HG03135 (cell line): ENCODE measurements at regions not wholly inside any gene's neighbourhood (a gene's known extent, or its start where the extent isn't known, plus 50 kb on each side); places are given as distances from the start of the nearest gene placed in this dataset.

Source experiments
- ATAC-seq: cut with Tn5 transposase; IDR thresholded peaks from one replicate; pipeline ENCODE4 v1.9.1; 2021; ENCODE audit warnings: mild to moderate bottlenecking, moderate library complexity; ENCODE audit not compliant: unreplicated experiment

DNA sequence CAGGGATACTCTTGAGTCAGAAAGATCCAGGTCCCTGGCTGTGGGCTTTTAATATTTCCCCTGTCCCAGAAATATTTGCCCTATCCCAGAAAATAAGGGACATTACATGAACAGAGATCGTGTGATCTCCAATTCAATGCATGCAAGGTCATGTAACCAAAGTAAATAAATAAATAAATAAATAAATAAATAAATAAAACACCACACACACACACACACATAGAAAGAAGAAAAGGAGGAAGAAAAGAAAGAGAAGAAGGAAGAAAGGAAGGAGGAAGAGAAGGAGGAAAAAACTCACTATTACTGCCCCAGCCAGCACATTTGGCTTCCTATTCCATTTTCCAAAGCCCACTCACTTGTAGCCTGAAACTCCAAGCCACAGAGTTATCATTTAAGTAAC is 117.9 kb upstream of the CFAP20DC start:
- no peak for ATAC-seq

DNA sequence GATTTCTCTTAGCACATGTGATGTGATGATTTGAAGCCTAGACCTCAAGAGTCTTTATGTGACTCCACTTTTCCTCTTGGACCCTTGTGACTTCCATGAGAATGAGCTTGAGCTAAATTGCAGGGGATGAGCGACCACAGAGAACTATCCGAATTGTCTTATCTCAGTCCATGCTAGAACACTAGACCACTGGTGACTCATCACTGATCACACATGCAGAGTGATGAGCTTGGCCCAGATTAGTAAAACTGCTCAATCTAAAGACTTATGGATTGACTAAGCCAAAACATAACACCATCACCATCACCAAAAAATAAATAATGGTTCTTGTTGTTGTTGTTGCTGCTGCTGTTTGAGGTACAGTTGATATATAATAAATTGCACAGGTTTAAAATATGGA is 114.1 kb upstream of the CFAP20DC start:
- ATAC-seq, result no peak

DNA sequence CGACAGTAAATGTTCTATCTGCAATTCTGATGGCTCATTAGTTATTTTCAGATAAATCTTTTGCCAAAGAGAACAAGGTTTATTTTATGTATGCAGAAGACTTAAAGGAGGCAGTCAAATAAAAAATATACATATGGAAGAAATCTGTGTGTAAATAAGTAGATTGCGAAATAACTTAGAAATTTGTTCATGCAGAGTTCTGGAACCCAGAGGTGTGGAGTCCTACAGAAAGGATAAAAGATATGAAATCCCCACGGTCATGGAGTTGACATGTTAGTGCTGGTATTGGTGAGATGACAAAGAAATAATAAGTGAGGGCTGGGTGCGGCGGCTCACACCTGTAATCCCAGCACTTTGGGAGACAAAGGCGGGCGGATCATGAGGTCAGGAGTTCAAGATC is 111.2 kb upstream of the CFAP20DC start:
- no peak for ATAC-seq

DNA sequence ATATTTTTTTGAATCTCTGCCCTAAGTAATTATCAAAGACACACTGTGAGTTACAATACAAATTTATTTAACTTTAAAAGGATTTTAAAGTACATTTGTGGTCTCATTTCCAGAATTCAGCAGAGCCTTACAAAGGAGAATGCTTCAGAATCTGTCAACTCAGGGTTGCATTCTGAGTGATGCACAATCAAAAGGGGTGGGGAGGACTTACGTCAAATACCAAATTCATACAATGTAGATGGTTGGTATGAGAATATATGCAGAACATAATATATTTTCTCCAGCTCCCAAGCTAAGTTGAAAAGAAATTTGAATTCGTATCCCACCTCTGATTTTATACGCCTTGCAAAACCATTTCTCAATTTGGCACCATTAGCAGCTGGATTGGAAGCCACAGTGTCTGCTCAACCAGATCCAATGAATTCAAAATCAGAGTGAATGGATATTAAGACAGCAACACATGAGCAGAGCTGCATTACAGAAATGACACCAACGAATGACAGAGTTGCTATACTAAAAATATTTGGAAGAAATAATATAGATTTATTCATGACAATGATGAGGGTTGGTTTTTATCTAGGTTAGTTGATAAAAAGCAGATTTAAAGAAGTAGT is 110.4 kb upstream of the CFAP20DC start:
- no peak for ATAC-seq

DNA sequence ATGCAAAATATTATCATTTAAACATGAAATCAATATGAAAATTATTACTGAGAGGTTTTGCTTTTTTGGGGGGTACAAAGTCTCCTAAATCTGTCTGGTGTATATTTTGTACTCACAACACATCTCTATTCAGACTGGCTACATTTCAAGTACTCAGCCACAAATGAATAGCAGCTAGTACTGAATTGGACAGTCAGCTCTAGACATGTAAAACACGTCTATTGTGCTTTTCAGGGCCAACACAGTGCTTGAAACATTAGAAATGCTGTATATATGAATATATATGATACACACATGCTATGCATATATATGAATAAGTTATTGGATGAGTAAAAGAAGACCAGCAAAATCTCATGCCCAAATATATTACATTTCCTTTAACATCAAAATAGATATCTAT is 103.8 kb upstream of the CFAP20DC start:
- ATAC-seq, result no peak

DNA sequence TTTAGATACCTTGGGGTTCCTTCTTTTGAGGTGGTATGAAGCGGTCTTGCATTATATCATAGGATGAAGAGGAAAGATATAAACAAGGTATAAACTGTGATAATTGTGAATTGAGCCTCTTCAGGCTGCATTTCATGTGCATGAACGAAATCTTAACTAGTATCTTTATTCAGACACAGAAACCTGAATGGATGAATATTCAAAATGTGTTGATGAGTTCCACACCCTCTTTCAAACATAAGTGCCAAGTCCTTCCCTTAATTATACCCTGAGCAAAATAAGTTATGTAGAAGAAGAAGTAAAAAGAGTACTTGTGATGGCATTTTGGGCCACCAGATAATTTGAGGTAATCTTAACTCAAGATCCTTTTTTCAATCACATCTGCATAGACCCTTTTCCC is 103.1 kb upstream of the CFAP20DC start:
- ATAC-seq, result no peak

DNA sequence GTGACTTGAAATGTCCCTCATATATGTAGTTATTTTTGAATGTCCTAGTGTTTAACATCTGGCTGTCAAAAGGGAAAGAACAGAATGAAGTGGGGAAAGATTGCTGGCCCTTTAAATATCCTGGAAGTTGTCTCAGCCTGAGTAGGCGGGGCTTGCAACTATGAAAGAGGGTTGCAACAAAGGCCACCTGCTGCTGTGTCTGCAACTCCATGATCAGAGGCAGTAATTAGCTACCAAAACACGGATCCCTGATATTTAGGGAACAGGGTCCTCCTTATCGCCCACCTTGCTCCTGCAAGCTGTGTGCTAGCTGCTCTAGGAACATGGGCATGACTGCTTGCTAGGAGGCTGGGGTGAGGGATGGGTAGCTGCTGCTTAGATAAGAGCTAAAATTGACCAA is 100.2 kb upstream of the CFAP20DC start:
- ATAC-seq, result no peak

DNA sequence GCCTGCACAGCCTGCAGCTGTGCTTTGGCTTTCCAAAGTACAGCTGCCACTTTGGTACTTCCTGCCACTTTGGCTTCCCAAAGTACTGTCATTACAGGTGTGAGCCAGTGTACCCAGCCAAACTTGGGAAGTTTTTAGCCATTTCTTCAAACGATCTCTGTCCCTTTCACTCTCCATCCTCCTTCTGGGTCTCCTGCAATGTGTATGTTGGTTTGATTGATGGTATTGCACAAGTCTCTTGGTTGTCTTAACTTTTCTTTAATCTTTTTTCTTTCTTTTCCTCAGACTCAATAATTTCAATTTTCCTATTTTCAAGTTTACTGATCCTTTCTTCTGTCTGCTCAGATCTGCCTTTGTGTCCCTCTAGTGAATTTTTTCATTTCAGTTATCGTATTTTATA is 99.3 kb upstream of the CFAP20DC start:
- ATAC-seq, result no peak

DNA sequence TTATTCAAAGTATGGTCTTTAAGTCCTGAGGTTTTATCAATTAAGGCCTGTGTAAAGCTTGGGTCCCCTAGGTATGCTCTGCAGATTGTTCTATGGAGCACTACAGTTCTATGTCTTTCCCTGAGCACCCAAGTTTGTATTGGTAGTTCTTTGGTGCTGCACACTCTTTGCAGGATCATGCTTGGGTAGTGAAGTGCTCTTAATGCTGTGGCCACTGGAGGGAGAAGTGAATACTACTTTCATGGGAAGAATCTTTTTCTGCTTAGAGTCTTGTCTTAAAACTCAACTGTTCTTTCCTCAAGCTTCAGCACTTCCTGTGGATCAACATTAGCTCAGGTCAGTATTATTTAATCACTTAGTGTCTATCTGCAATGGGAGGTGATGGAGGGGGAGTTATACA is 93.6 kb upstream of the CFAP20DC start:
- ATAC-seq, result no peak

DNA sequence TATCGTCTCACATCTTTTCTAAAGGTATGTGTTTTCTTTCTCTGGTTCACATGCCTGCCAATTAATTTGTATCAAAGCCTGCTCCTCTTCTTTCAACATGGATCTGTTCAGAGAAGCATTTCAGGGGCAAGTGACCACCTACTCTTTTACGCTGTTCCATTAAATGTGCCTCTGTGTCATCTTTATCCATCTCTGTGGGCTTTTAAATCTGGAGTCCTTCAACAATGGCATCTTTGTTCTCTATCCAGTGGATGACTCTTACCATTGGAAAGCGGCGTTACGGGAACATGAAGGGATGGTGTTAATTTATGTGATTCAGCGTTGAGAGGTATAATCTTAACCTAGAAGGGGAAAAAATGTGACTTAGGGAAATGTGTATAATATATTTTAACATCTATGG is 92.7 kb upstream of the CFAP20DC start:
- no peak for ATAC-seq

DNA sequence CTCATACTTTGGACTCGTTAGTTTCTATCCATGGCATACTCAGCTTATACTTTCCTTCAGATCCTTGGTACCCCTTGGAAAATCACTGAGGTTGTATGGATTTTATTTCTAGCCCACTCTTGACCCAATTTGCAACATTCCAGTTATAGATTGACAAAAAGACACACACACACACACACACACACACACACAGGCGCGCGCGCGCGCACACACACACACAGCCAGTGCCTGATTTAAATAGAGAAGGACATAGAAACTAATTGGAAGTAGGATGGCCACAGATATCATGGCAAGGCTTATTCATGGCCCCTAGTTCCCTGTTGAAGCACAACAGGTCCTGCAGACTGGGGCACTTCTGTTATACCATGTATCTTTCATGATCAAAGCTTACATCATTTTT is 89.1 kb upstream of the CFAP20DC start:
- ATAC-seq, result no peak

DNA sequence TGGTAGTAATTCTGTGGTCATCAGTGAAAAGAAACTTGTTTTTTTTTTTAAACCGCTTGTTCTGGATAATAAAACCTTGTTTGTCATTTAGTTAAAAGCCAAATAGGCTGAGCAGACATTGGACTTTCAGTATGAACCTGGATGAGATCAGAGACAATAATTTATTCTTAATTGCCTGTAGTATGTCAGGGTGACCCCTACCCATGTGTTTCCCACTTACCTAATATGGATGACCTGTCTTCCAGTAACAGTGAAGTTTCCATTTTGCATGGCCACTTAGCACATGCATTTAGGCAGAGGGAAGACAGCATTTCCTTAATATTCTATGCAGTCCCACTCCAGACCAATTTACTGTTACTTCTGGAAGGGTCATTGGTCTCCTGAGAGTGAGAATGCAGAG is 87.6 kb upstream of the CFAP20DC start:
- no peak for ATAC-seq

DNA sequence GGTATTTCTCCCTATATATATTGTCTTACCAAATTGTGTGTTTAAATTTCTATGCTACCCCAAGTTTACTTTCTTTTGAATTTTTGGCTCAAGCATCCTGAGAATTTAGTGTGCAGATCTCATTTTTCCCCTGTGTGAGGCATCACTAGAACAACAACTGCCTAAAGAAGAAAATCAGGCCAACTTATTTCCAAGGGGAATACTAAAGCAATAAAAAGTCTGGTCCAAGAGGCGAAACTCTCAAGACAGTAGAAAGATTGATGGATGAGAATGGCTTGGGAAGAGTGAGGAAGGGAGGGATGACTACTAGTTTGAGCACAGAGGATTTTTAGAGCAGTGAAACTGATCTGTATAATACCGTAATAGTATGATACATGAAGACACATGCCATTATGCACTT is 86.3 kb upstream of the CFAP20DC start:
- ATAC-seq, result no peak

DNA sequence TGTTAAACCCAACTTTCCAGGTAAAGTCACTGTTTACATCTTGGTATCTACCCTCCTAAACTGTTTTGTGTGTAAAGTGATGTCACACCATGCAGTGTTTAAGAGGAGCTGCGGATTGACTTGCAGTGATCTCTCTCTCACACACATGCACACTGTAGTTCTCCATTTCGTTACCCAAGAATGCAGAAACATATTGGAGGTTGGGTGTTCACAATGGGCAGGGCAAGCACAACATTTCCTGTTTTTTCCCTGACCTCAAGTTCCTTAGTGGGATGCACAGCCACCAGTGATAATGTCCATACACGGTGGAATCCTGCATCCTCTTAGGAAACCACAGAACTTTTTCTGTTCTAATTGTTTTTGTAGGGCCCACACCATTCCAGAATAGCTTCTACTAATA is 85.3 kb upstream of the CFAP20DC start:
- no peak for ATAC-seq

DNA sequence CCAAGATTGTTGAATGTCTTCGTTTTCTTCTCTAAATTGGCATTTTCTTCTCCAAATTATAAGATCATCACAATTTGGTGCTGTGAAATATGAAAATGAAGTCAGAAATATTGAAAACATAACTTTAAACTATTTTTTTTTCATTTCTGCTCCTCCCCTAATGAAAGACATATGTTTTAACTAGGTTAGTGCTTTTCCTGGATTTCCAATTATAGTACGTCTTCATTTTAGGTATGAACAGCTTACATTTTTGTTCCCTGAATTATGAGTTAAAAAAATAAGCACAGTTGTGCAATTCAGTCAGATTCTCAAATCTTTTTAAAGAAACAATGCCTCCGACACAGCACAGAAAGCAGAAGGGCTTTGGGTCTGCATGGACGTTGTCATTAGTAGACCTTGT is 83.5 kb upstream of the CFAP20DC start:
- no peak for ATAC-seq

DNA sequence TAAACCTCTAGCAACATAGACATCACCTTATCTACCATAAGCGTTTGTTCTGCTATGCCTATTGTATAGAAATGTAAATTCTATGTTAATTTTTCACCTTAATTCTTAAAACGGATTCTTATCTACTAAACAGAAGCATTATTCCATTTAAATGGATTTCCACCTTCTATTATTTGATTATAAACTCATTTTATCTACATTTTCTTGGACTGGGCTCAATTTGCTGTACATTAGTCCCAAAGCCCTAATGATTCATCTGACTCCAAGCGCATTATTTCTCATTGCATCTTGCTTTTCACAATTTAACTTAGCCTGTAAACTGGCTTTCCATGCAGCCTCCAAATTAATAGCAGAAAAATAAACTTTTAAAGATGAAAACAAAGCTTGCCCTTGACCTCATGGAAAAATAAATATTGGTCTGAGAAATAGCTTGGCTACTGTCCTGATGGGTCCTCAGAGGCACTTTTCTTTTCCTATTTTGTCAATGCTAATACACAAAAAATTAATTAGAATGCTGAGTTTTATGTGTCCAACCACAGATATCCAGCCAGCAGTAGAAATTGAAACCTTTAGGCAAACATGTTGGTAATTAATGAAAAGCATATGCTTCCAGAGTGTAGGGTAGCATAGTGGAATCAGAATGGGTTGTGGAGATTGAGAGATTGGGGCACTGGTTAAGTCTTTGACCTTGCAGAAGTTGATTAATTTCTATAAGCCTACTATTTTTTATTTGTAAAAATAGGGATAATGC is 81.4 kb upstream of the CFAP20DC start:
- ATAC-seq, result no peak

DNA sequence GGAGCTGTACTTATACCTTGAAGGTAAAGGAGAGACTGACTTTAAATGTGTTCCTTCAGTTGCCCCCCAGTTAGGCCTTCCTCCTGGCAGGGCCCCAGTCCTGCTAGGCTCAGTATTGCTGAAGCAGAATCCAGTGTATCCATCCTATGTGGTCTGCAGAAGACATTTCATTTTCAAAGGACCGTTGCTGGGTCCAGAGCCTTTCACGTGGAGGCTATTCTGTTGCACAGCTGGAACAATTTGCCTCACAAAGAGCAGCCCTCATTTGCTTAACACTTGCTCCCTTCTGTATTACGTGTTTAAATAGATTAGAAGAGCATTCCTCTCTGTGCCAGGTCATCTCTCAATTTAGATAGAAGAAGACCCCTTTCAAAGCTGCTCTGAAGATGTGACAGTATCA is 78.9 kb upstream of the CFAP20DC start:
- no peak for ATAC-seq

DNA sequence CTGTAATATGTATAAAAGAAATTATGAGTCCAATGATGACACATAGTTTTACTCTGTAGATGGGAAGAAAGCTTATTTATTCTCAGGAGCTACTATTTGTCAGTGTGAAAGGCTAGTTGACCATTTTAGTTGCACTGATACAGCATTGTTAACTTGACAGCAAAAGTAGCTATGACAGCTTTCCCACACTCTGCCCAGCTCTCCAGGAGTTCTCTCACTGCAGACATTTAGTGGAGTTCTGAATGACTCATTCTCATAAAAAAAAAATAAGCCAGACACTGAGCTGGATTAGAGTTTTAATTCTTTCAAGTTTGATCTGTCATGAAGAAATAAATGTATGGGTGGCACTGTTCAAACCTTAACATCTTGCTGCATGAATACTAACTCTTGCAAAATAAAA is 77.2 kb upstream of the CFAP20DC start:
- no peak for ATAC-seq

DNA sequence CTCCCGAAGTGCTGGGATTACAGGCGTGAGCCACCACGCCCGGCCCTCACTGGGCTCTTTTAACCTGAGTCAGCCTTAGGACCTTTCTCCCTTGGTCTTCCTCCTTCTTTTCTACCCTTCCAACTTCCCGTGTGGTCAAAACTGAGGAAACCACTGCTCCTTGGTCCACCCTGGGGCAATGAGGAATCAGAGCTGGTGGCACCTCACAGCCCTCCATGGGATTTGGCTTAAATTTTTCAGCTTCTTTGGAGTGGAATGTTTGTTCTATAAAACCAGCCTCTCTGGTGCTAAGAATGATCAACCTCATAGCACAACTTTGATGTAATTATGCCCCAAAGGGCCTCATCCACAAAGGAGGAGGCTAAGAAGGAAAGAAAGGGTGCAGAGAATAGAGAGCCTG is 76.6 kb upstream of the CFAP20DC start:
- ATAC-seq, result no peak

DNA sequence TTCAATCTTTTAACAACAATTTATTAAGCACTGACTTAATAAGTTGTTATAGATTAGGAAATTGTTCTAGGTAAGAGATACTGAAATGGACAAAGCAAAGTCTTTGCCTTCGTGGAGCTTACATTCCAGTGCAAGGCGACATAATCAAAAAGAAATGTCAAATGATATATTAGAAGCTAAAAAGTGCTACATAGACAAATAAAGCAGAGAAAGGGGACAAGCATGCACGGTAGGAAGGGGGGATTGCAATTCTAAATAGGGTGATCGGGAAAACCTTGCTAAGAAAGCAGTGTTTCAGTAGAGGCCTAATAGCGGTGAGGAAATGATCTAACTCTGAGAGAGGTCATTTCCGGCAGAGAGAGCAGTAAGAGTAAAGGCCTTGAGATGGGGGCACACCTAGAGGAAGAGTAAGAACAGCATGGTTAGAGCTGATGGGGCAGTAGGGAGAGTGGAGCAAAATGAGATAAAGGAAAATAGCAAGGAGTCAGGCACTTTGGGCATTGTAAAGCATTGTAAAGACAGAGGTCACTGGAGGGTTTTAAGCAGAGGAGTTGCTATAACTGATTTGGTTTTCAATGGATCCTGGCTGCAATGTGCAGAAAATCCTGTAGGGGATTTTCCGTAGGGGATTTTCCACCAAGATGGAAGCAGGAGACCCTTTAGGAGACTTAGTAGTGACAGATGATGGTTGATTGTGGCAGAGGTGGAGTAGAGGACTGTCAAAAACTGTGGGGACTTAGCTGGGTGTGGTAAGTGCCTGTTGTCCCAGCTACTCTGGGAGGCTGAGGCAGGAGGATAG is 71.7 kb upstream of the CFAP20DC start:
- ATAC-seq, result no peak

DNA sequence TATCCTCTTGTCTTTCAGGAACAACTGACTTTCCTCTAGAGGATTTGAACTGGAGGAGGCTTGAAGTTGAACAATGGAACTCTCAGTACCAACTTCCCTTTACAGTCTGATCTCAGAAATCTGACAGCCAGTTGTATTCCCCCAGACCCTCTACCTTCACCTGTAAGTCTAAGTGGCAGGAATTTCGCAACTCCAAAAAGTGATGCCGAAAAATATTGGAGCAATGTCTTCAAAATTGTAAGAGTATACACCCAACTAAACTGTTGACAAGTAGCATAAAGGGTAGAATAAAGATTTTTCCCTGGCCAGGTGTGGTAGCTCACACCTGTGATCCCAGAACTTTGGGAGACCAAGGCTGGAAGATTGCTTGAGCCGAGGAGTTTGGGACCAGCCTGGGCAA is 69.1 kb upstream of the CFAP20DC start:
- ATAC-seq, result no peak

DNA sequence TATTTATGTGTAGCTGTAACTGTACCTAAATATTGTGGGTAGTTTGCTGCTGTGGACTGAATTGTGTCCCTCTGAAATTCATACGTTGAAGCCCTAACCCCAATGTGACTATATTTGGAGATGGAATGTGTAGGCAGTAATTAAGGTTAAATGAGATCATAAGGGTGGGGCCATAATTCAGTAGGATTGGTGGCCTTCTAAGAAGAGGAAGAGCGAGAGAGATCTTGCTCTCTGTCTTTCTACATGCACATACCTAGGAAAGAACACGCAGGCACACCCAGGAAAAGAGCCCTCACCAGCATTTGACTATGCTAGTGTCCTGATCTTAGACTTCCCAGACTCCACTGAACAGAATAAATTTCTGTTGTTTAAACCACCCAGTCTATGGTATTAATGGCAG is 67.6 kb upstream of the CFAP20DC start:
- no peak for ATAC-seq
